ENCODE measurements at regions not wholly inside any gene's neighbourhood (a gene's known extent, or its start where the extent isn't known, plus 50 kb on each side); places are given as distances from the start of the nearest gene placed in this dataset.

- DNase-seq, result peak in 1 of 56 donors; percentile 1
Observed at GRCh38 chr20:12358006-12358654, 440.4 kb downstream of the BTBD3 start.

- no peak for DNase-seq
Observed at GRCh38 chr20:12358655-12359009, 440.9 kb downstream of the BTBD3 start.

DNA sequence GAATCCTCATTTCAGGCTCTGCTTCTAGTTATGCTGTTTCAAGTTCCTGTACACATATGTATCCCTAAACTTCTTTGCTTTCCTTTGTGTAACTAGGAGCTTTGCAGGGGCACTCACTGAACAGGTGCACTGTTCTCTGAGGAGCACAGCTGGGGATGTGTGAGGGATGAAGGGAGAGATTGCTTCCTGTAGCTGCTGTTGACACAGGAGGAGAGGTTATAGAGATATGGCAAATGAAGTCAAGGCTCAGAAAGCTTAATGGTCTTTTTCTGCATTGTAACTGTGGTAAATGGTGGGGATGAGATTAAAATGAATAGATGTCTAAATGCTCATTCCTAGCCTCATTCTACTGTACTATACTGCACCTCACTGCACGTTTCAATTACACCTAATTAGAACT is 454.3 kb downstream of the BTBD3 start:
- DNase-seq, result no peak

DNA sequence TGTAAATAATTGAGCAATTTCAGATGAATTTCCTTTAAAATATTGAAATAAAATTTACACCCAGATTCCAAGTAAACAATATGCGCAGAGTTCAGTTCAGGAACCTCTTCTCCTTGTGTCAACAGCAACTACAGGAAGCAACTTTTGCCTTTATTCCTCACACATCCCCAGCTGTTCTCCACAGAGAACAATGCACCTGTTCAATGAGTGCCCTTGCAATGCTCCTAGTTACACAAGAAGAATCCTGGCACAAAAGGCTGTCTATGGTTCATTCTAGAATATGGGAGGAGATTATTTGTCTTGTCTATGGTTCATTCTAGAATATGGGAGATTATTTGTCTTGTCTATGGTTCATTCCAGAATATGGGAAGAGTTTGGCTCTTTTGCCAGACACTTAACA is 454.9 kb downstream of the BTBD3 start:
- no peak for DNase-seq

DNA sequence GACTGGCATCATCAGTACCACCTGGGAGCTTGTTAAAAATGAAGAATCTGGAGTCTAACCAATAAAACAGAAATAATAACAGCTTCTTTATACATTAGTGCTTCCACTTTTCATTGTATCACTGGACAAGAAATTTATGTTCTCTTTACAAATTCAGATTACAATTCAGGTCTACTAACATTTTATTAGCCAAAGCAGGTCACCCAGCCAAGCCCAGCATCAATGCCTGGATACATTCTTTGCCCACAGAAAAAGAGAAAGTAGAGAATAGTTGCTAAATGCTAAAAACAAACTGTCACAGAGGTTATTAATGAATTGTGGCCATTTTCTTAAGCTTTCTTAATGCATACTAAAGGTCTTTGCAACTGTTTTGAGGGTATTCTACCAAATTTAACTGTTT is 458.3 kb downstream of the BTBD3 start:
- no peak for DNase-seq

DNA sequence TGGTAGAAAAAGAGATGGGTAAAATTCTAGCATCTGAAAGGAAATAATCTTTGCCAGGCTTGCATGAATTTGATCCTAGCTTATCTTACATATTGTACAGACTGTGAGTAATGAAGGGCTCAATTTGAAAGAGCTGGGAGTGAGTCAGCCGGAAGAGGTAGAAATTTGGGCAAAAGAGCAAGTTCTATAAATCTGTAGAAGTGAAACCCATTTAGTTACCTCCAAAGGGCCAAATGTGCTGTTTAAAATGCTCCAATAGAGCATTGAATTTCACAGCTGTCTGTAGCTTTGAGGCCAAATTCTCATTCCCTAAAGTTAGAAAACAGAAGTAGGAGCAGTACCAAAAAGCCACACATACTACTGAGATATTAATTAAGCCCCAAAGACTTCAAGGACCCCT is 466.1 kb downstream of the BTBD3 start:
- no peak for DNase-seq

DNA sequence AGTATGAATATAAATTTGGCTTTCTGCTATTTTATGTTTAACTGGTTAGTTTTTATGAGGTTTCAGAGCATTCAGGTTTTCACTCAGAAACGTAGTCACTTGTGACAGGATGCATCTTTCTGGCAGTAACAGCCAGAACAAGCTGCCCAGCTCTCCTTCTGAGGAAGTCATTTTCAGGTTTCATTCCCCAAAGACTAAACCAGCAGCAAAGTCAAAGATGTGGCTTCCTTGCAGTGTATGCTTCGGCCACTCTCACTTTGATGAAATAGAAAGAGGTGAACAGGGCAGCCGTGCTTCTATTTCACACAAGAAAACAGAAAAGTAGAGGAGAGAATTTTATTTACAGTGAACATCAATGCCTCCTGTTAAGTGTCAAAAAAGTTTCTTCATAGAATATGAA is 469.1 kb downstream of the BTBD3 start:
- DNase-seq, result no peak

GRCh38 chr20:12391099-12391498 is 473.4 kb downstream of the BTBD3 start:
- DNase-seq, result no peak

DNA sequence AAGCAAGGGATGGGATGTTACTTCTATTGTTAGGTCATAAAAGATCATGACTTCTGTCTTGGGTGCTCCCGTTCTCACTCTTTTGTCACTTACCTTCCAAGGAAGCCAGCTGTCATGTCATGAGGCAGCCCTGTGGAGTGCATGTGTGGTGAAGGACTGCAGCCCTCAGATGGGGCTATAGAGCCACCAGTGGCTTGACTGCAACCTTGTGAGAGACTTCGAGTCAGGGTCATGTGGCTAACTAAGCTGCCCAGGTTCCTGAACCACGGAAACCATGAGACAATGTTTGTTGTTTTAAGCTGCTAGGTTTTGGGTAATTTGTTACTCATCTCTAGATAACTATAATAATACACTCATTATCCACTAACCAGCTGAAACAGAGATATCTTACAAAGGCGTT is 477.1 kb downstream of the BTBD3 start:
- no peak for DNase-seq

- no peak for DNase-seq
Observed at GRCh38 chr20:12395353-12395752, 477.7 kb downstream of the BTBD3 start.

GRCh38 chr20:12395760-12396159 is 478.1 kb downstream of the BTBD3 start:
- DNase-seq, result no peak

DNA sequence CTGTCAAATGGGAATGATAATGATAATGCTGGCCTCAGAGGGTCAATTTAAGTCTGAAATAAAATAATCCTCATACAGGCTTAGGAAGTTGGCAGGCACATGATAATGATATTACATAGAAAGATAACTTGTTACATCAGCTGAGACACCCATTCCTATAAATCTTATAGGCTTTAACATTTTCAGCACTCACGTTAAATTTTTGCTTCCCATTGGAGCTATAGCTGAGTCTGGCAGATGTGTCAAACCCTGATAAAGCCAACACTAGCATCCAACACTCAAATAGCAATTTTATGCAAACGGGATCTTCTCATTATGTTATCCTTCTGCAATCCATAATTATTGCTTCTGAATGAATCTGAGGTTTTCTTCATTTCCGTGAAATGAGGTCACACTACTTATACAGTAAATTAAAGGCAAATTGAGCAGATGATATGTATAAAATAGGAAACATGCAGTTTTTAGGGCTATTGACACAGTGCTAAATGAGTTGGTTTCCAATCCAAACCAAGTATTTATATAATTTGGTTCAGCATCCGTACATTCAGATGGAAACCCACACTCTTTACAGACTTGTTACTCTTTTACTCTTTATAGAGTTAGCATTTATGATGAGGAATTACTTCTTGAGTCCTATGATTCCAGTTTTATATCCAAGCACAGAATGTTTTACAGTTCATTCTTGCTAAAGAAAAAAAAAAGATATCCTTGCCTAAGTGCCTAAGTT is 481.6 kb downstream of the BTBD3 start:
- DNase-seq, result no peak

DNA sequence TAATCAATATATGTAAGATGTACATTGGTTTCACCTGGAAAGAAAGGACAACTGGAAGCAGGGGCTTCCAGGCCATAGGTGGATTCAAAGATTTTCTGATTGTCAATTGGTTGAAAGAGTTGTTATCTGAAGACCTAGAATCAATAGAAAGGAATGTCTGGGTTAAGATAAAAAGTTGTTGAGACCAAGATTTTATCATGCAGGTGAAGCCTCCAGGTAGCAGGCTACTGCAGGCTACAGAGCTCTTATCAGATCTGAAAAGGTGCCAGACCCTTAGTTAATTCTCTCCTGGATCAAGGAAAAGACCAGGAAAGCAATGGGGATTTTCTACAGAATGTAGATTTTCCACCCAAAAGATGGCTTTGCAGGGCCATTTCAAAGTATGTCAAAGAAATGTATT is 487.2 kb downstream of the BTBD3 start:
- DNase-seq, result no peak

DNA sequence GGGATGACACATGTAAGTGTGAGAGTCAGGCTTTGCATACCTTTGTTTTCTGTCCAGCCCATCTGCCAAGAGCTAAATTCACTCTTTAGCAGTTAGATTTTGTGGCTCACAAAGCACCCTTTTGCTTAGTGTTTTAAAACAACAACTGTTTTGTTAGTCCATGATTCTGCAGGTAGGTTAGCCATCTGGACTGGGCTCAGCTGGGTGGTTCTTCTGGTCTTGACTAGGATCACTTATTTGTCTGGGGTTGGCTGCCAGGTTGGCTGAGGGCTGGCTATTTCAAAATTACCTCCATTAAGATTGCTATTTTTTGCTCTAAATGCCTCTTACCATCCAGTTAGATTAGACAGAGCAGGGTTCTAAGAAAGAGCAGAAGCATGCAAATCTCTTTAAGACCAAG is 489.3 kb downstream of the BTBD3 start:
- no peak for DNase-seq

GRCh38 chr20:12409501-12409900 is 491.8 kb downstream of the BTBD3 start:
- DNase-seq, result no peak

DNA sequence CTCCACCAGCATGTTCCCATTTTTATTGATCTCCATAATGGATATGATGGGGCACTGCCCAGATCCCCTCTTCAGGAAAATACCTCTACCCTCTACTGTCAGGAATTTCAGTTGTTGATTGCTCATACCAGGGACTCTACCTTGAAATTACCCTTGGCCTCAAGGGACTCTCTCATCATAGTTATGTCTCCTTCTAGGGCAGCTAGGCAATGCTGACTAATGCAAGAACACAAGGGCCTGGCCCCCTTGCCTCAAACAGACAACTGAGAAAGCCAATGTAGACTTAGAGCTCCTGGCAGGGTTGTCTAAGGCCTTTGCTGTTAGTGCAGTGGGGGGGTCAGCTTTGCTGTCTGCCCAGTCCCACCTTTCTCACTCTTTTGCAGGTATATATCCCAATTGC is 493.1 kb downstream of the BTBD3 start:
- no peak for DNase-seq

DNA sequence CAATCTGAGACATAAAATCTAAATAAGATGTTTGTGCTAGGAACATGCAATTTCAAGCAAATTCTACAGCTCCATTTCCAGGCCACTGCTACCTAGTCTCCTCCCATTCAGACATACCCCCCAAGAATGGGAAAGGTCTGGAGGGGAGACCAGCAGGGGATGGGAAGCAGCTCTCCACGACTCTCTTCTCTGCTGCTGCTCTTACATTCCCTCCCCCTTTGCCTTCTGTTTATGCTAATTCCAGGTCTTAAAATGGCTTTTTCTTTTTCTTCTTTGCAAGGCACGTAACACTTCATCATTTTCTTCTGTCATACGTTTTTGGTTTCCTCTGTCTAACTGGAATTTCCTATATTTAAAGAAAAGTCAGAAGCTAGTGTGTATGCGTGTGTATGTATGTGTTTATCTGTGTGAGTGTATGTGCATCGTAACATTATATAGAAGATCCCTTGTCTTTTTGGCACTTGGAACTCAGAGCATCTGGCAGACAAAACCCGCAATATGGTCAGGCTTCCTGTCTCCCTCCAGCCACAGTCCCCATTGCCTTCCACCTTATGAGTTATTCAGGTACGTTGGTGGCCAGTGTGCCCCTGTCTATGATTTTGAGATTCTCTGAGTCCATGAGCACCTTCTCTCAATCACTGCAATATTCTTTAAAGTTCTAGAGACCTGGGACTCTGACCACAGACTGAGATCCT is 493.7 kb downstream of the BTBD3 start:
- DNase-seq, result no peak

DNA sequence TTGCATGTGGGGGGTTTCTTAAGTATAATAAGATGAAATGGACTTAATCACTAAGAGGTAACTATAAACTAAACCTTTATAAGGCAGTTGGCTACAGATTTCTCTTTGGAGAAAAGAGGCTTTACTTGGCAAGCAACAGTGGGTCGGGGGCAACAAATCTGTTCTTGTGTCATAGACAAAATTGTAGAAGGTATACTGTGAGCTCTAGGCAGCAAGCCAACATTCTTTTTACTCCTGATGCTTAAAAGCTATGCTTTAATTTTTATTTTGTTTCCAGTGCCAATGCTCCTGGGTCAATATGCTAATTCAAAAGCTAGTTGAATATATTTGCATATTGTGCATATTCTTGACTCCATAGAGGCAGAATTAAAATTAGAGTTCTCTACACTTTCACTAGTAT is 495.4 kb downstream of the BTBD3 start:
- DNase-seq, result peak in 1 of 56 donors; percentile 1

DNA sequence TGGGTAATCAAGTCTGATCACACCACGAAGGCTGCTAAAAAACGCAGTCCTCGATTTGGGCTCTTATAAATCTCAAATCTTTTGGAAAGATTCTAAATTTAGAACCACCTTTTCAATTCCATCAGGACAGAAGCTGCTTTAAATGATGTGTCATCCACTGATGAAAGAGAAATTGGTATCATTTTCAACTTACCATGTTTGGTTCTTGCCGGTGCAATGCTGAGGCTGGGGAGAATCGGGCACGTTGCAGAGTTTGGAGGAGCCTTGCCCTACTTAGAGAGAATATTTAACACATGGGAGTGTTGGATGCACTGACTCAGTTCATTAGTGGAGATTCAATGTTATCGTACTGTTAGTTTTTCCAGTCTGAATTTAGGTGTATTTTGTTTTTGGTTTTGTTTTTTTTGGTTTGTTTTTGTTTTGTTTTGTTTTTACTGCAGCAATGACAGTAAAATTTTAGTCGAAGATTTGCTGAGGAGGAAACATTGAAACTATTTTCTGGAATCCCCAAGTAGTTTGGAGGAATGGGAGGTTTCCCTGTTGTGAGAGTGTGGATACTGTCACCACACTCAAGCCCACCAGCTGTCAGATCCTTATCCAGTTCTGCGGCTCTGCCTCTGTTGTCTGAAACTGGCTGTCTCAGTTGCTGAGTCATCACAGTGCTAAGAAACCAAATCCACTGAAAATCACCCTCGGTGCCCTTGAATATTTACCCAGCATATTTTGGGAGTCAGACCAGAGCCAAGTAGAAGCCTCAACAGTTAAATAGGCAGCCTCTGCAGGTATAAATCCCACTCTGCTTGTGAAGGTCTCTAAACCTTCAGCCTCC is 497.0 kb downstream of the BTBD3 start:
- peak in 24 of 56 donors; percentile 1 to 31 (median 6) for DNase-seq

DNA sequence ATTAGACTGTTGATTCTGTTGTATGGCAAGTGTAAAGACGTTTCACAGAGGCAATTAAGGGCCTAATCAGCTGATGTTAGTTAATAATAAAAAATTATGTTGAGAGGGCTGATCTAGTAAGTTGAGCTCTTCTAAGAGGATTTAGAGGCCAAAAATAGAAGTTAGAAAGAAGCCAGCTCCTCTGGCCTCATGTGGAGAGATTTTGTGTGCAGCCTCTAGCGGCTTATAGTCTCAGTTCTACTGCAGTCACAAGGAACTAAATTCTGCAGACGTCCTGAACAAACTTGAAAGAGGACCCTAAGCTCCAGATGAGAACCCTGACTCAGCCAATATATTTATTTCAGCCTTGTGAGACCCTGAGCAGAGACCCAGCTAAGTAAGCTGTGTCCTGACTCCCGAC is 498.6 kb downstream of the BTBD3 start:
- no peak for DNase-seq

GRCh38 chr20:12433724-12434123 is 516.0 kb downstream of the BTBD3 start:
- no peak for DNase-seq

GRCh38 chr20:12434672-12435071 is 517.0 kb downstream of the BTBD3 start:
- no peak for DNase-seq

All from amygdala (tissue), 56 donors.